ENCODE measurements at regions not wholly inside any gene's neighbourhood (a gene's known extent, or its start where the extent isn't known, plus 50 kb on each side); places are given as distances from the start of the nearest gene placed in this dataset.
"Not testable (repeated sequence)": the region's sequence is repeated elsewhere in the genome, so short reads cannot be mapped to it uniquely, and the experiment has no call there.

- DNase-seq = no peak
Measured at GRCh38 chr6:114747995-114748625, 405.3 kb upstream of the HS3ST5 start.

- DNase-seq = no peak
Measured at GRCh38 chr6:114740547-114740946, 397.7 kb upstream of the HS3ST5 start.

- no peak for DNase-seq
Measured at GRCh38 chr6:114739656-114740055, 396.8 kb upstream of the HS3ST5 start.

GRCh38 chr6:114735025-114735735 lies 392.4 kb upstream of the HS3ST5 start:
- no peak for DNase-seq

- DNase-seq = no peak
Measured at GRCh38 chr6:114733596-114733995, 390.8 kb upstream of the HS3ST5 start.

GRCh38 chr6:114718716-114719270 lies 376.0 kb upstream of the HS3ST5 start:
- no peak for DNase-seq

GRCh38 chr6:114718186-114718585 lies 375.4 kb upstream of the HS3ST5 start:
- DNase-seq = no peak

- DNase-seq = no peak
Measured at GRCh38 chr6:114714836-114715507, 372.1 kb upstream of the HS3ST5 start.

- DNase-seq = no peak
Measured at GRCh38 chr6:114713690-114714089, 370.9 kb upstream of the HS3ST5 start.

- no peak for DNase-seq
Measured at GRCh38 chr6:114712129-114712662, 369.4 kb upstream of the HS3ST5 start.

- no peak for DNase-seq
Measured at GRCh38 chr6:114707081-114707620, 364.3 kb upstream of the HS3ST5 start.

- DNase-seq = no peak
Measured at GRCh38 chr6:114690625-114691024, 347.8 kb upstream of the HS3ST5 start.

GRCh38 chr6:114659513-114659912 lies 316.7 kb upstream of the HS3ST5 start:
- DNase-seq = no peak

- DNase-seq = no peak
Measured at GRCh38 chr6:114651611-114652010, 308.8 kb upstream of the HS3ST5 start.

GRCh38 chr6:114650891-114651290 lies 308.1 kb upstream of the HS3ST5 start:
- DNase-seq = no peak

- no peak for DNase-seq
Measured at GRCh38 chr6:114649298-114649697, 306.5 kb upstream of the HS3ST5 start.

- no peak for DNase-seq
Measured at GRCh38 chr6:114648847-114649246, 306.0 kb upstream of the HS3ST5 start.

- DNase-seq = no peak
Measured at GRCh38 chr6:114638341-114638740, 295.5 kb upstream of the HS3ST5 start.

GRCh38 chr6:114634016-114634415 lies 291.2 kb upstream of the HS3ST5 start:
- no peak for DNase-seq

- not testable (repeated sequence) for DNase-seq
Measured at GRCh38 chr6:114626226-114626625, 283.4 kb upstream of the HS3ST5 start.

- no peak for DNase-seq
Measured at GRCh38 chr6:114619621-114620200, 276.9 kb upstream of the HS3ST5 start.

- no peak for DNase-seq
Measured at GRCh38 chr6:114611696-114612095, 268.9 kb upstream of the HS3ST5 start.

GRCh38 chr6:114608091-114608490 lies 265.3 kb upstream of the HS3ST5 start:
- DNase-seq = no peak

Measured in CD4-positive, alpha-beta T cell treated with Interleukin-21 for 1 hour (primary cell).